GM18505 (cell line): ENCODE measurements at regions not wholly inside any gene's neighbourhood (a gene's known extent, or its start where the extent isn't known, plus 50 kb on each side); places are given as distances from the start of the nearest gene placed in this dataset.
A peak's percentile ranks its signal among the peaks of the same experiment; 100 is the strongest.
"Not testable (repeated sequence)": the region's sequence is repeated elsewhere in the genome, so short reads cannot be mapped to it uniquely, and the experiment has no call there.

Source experiments
- ATAC-seq: cut with Tn5 transposase; IDR thresholded peaks from one replicate; pipeline ENCODE4 v1.9.1; 2021; ENCODE audit not compliant: unreplicated experiment
- POLR2A ChIP-seq: IDR thresholded peaks from 4 replicates; pipeline ENCODE4 v1.6.1; 2011; ENCODE audit warnings: borderline replicate concordance; ENCODE audit not compliant: insufficient read depth, insufficient read length; ENCODE audit errors: extremely low read depth

GRCh38 chr6:121633309-121633708 lies 197.9 kb downstream of the GJA1 start:
- no peak for TF ChIP-seq POLR2A
- ATAC-seq = no peak

GRCh38 chr6:121634586-121634985 lies 199.1 kb downstream of the GJA1 start:
- not testable (repeated sequence) for ATAC-seq

GRCh38 chr6:121635355-121635754 lies 199.9 kb downstream of the GJA1 start:
- no peak for ATAC-seq
- no peak for TF ChIP-seq POLR2A

- not testable (repeated sequence) for ATAC-seq
Observed at GRCh38 chr6:121636217-121636616, 200.8 kb downstream of the GJA1 start.

DNA sequence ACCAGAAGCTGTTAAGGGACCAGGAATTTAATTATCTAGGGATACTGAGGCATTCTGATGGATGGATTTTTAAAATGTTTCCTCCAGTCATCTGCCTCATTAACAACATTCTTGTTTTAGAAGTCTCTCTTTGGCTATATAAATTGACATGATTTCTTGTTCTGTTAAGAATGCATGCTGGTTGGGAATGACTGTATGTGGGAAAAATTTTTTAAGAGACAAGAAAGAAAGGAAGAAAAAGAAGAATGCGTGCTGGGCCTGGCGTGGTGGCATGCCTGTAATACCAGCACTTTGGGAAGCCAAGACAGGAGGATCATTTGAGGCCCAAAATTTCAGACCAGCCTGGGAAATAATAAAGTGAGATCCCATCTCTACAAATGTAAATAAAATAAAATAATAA lies 203.6 kb downstream of the GJA1 start:
- TF ChIP-seq POLR2A = no peak
- ATAC-seq = no peak

DNA sequence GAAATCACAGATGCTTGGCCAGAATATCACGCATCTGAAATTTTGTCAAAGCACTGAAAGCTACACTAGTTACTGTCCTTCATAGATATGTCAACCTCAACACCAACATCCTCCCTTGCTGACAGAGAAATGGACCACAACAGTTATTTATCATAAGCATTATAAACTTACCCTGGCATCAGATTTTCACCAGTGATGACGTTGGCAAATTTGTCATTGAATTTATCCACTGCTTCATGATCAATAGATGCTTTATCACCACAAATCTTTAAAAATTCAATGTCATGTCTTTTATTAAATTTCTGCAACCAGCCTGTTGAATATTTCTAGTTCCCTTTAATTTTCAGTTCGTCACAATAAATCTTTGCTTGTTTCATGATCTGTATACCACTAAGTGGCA lies 205.7 kb downstream of the GJA1 start:
- TF ChIP-seq POLR2A = no peak
- no peak for ATAC-seq

DNA sequence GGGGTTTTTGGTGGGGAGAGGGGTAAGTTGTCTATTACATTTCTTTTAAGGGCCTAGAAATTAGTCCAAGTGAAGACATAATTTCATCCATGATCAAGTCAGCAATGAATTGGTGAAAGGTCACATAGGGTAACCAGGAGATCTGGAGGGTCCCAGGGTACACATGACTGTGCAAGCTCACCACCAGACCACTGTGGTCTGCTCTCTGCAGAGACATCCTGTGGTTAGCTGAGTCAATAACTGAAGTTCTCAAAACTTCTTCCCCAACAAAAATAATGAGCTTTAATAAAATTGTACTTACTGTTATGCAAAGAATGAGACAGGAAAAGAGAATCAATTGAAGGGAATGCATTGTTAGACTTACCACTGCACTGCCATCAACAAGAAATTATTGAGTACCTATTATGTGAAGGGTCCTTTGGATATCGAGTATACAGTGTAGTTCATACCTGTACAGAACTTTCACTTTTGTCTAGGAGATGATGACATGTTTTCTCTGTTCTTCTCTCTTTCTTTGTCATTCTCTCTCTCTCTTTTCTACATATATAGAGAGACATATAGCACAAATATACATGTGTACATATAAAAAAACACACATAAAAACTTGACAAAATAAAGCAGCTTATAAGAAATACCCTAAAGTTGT lies 209.8 kb downstream of the GJA1 start:
- TF ChIP-seq POLR2A = no peak
- peak; percentile 53 for ATAC-seq

GRCh38 chr6:121647905-121648304 lies 212.5 kb downstream of the GJA1 start:
- ATAC-seq = no peak
- TF ChIP-seq POLR2A = no peak

- TF ChIP-seq POLR2A = no peak
- no peak for ATAC-seq
Observed at GRCh38 chr6:121649951-121650350, 214.5 kb downstream of the GJA1 start.

GRCh38 chr6:121651420-121651819 lies 216.0 kb downstream of the GJA1 start:
- no peak for ATAC-seq
- no peak for TF ChIP-seq POLR2A

- no peak for ATAC-seq
- no peak for TF ChIP-seq POLR2A
Observed at GRCh38 chr6:121652223-121652622, 216.8 kb downstream of the GJA1 start.

- TF ChIP-seq POLR2A = no peak
- no peak for ATAC-seq
Observed at GRCh38 chr6:121652726-121653623, 217.5 kb downstream of the GJA1 start.

- TF ChIP-seq POLR2A = no peak
- ATAC-seq = no peak
Observed at GRCh38 chr6:121653624-121654008, 218.2 kb downstream of the GJA1 start.

DNA sequence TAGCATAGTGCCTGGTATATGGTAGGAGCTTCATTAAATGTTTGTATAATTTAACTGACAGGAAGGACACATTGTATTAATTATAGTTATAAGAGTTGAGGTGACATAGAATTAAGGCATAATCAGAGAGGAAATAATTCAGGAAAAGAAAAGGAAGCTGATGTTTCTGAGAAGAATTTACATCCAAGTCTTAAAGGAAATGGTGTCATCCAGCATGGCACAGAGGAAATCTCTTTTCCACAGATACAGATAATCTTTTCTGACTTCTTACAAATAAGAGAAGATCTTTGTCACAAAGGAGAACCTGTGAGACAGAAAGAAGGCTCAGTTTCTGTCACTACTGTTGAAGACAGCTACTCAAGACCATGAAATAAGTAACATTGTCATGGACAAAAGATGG lies 222.5 kb downstream of the GJA1 start:
- ATAC-seq = no peak
- TF ChIP-seq POLR2A = no peak
